ENCODE measurements at regions not wholly inside any gene's neighbourhood (a gene's known extent, or its start where the extent isn't known, plus 50 kb on each side); places are given as distances from the start of the nearest gene placed in this dataset.

GRCh38 chr6:120992257-120992656 lies 342.0 kb downstream of the TBC1D32 start (continued):
- TF ChIP-seq BCL11B (tag by site-specific recombination; IDR thresholded peaks at IDR 0.05; ENCODE audit: low read depth) = no peak
- TF ChIP-seq ZNF629 (tag by site-specific recombination; IDR thresholded peaks at IDR 0.05) = no peak
- TF ChIP-seq ZBTB44 (tag by site-specific recombination; IDR thresholded peaks at IDR 0.05) = no peak
- no peak for TF ChIP-seq ZNF10 (tag by site-specific recombination; IDR thresholded peaks at IDR 0.05)
- no peak for TF ChIP-seq ZSCAN18 (tag by site-specific recombination; IDR thresholded peaks at IDR 0.05)
- TF ChIP-seq ZNF16 (tag by site-specific recombination; IDR thresholded peaks at IDR 0.05; ENCODE audit: low read depth) = no peak
- TF ChIP-seq ZNF561 (tag by site-specific recombination; IDR thresholded peaks at IDR 0.05; ENCODE audit: borderline replicate concordance) = no peak
- TF ChIP-seq MEIS1 (CRISPR knock-in tag; IDR thresholded peaks at IDR 0.05; ENCODE audit: borderline replicate concordance) = no peak
- no peak for TF ChIP-seq ZBTB11 (tag by site-specific recombination; conservative IDR thresholded peaks at IDR 0.05; ENCODE audit: low read depth)
- TF ChIP-seq ZNF473 (tag by site-specific recombination; IDR thresholded peaks at IDR 0.05) = no peak

- no peak overlapping the region for H3K4me3 ChIP-seq (ENCODE audit: low read depth, low read length)
- H3K9me3 ChIP-seq (ENCODE audit: control insufficient read depth, insufficient read depth, low read depth, low read length) = no peaks in the 10 kb centered on the region
- no peak overlapping the region for H3K27ac ChIP-seq (ENCODE audit: extremely low read depth, low read depth, low read length)
- POLR2A ChIA-PET = no interaction called here
- no peaks in the 10 kb centered on the region for H3K36me3 ChIP-seq (ENCODE audit: control insufficient read depth in 2 of 2, insufficient read depth in 1 of 2, low read length in 2 of 2)
- no peaks in the 10 kb centered on the region for H3K4me1 ChIP-seq (ENCODE audit: control insufficient read depth, insufficient read depth, low read length)
- CTCF ChIA-PET = interaction anchor here (1.2 kb wide), 1 partner anchor 10 kb away, joined by 3 read pairs; no protein-coding TSS in a partner anchor
- TF ChIP-seq ZBTB26 (tag by site-specific recombination; optimal IDR thresholded peaks at IDR 0.05) (no peak), ZNF843 (tag by site-specific recombination; IDR thresholded peaks at IDR 0.05) (no peak), YY1 (tag by site-specific recombination; IDR thresholded peaks at IDR 0.05) (no peak), ZNF670 (tag by site-specific recombination; IDR thresholded peaks at IDR 0.05; ENCODE audit: low read depth) (no peak), WT1 (tag by site-specific recombination; IDR thresholded peaks at IDR 0.05) (no peak), PRDM1 (tag by site-specific recombination; IDR thresholded peaks at IDR 0.05) (no peak), SP3 (tag by site-specific recombination; IDR thresholded peaks at IDR 0.05) (no peak), ZNF629 (tag by site-specific recombination; IDR thresholded peaks at IDR 0.05) (no peak), GLI2 (tag by site-specific recombination; IDR thresholded peaks at IDR 0.05; ENCODE audit: borderline replicate concordance, low read depth) (no peak), TSHZ1 (tag by site-specific recombination; IDR thresholded peaks at IDR 0.05; ENCODE audit: borderline replicate concordance) (no peak), ZNF707 (tag by site-specific recombination; IDR thresholded peaks at IDR 0.05) (no peak)
- TF ChIP-seq, protein P1, sequence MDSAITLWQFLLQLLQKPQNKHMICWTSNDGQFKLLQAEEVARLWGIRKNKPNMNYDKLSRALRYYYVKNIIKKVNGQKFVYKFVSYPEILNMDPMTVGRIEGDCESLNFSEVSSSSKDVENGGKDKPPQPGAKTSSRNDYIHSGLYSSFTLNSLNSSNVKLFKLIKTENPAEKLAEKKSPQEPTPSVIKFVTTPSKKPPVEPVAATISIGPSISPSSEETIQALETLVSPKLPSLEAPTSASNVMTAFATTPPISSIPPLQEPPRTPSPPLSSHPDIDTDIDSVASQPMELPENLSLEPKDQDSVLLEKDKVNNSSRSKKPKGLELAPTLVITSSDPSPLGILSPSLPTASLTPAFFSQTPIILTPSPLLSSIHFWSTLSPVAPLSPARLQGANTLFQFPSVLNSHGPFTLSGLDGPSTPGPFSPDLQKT (IDR thresholded peaks at IDR 0.05; ENCODE audit: borderline replicate concordance, low read depth, low read length) = no peak
These were observed 343.4 kb downstream of the TBC1D32 start for GRCh38 chr6:120990866-120991265.

All from HEK293 (cell line).